SU-DHL-6 (cell line): ENCODE measurements at regions not wholly inside any gene's neighbourhood (a gene's known extent, or its start where the extent isn't known, plus 50 kb on each side); places are given as distances from the start of the nearest gene placed in this dataset.
"Not testable (repeated sequence)": the region's sequence is repeated elsewhere in the genome, so short reads cannot be mapped to it uniquely, and the experiment has no call there.

ENCODE experiments used
- EZH2phosphoT487 ChIP-seq: fragments of 200-600 bp; sonication (generic), shearing (Covaris generic); conservative IDR thresholded peaks from 2 replicates; pipeline ENCODE4 v1.6.1; 2018; ENCODE audit warnings: mild to moderate bottlenecking, antibody characterized with exemption, low read length, moderate library complexity, mixed read lengths
- TF ChIP-seq, protein P1 (sequence below): fragments of 200-600 bp; sonication (generic); IDR thresholded peaks from one replicate; pipeline ENCODE4 v1.5.1; 2017; ENCODE audit warnings: antibody characterized with exemption, mild to moderate bottlenecking, low read length, moderate library complexity; ENCODE audit not compliant: insufficient read depth, poor library complexity, severe bottlenecking

DNA sequence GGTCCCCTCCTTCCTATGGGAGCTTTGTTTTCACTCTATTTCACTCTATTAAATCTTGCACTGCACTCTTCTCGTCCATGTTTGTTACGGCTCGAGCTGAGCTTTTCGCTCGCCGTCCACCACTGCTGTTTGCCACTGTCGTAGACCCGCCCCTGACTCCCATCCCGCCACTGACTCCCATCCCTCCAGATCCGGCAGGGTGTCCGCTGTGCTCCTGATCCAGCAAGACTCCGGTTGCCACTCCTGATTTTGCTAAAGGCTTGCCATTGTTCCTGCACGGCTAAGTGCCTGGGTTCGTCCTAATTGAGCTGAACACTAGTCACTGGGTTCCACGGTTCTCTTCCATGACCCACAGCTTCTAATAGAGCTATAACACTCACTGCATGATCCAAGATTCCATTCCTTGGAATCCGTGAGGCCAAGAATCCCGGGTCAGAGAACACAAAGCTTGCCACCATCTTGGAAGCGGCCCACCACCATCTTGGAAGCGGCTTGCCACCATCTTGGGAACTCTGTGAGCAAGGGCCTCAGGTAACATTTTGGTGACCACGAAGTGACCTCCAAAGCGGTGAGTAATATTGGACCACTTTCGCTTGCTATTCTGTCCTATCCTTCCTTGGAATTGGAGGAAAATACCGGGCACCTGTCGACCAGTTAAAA is 2025.4 kb downstream of the OLFM4 start:
- TF ChIP-seq, protein P1, sequence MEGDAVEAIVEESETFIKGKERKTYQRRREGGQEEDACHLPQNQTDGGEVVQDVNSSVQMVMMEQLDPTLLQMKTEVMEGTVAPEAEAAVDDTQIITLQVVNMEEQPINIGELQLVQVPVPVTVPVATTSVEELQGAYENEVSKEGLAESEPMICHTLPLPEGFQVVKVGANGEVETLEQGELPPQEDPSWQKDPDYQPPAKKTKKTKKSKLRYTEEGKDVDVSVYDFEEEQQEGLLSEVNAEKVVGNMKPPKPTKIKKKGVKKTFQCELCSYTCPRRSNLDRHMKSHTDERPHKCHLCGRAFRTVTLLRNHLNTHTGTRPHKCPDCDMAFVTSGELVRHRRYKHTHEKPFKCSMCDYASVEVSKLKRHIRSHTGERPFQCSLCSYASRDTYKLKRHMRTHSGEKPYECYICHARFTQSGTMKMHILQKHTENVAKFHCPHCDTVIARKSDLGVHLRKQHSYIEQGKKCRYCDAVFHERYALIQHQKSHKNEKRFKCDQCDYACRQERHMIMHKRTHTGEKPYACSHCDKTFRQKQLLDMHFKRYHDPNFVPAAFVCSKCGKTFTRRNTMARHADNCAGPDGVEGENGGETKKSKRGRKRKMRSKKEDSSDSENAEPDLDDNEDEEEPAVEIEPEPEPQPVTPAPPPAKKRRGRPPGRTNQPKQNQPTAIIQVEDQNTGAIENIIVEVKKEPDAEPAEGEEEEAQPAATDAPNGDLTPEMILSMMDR = not testable (repeated sequence)
- TF ChIP-seq EZH2phosphoT487 = not testable (repeated sequence)
